ENCODE measurements at regions not wholly inside any gene's neighbourhood (a gene's known extent, or its start where the extent isn't known, plus 50 kb on each side); places are given as distances from the start of the nearest gene placed in this dataset.

- no peak overlapping the region for H2BK15ac ChIP-seq (ENCODE audit: low read length)
- H3K9me3 ChIP-seq (ENCODE audit: insufficient read depth in 2 of 2, low read depth in 1 of 2, low read length in 1 of 2): peaks cover 10 to 18% of the 10 kb centered on the region in 2 experiments
- H3K4ac ChIP-seq (replicated peaks; ENCODE audit: insufficient read length, low read depth, low read length): no peak overlapping the region
- no peaks in the 10 kb centered on the region for H3K27me3 ChIP-seq (replicated peaks in 1 of 4; ENCODE audit: control insufficient read depth in 3 of 4, extremely low read depth in 1 of 4, insufficient read depth in 3 of 4, low read length in 3 of 4)
- no peak overlapping the region for H2BK12ac ChIP-seq (ENCODE audit: low read depth, low read length)
- H3K56ac ChIP-seq (replicated peaks; ENCODE audit: insufficient read length, low read depth, low read length): no peak overlapping the region
- DNase-seq (ENCODE audit: low read depth in 1 of 2, low spot score in 2 of 2): no peak
- no peak overlapping the region for H2BK20ac ChIP-seq (ENCODE audit: low read length)
- no peaks in the 10 kb centered on the region for H4K20me1 ChIP-seq (replicated peaks in 1 of 2; ENCODE audit: control insufficient read depth in 1 of 2, insufficient read depth in 2 of 2, low read length in 2 of 2)
- H3K4me3 ChIP-seq (ENCODE audit: extremely low read depth in 1 of 4, insufficient read depth in 2 of 4, low read depth in 3 of 4, low read length in 4 of 4): no peak overlapping the region
- H3K4me1 ChIP-seq (replicated peaks in 1 of 4; ENCODE audit: control insufficient read depth in 3 of 4, insufficient read depth in 4 of 4, low read length in 3 of 4): no peaks in the 10 kb centered on the region
- peaks cover 0 to 7% (median 1%) of the 10 kb centered on the region in 4 experiments; a peak in 2 of 8 replicates for H3K36me3 ChIP-seq (ENCODE audit: control insufficient read depth in 2 of 4, insufficient read depth in 4 of 4, low read length in 3 of 4)
- no peak overlapping the region for H3K14ac ChIP-seq (ENCODE audit: insufficient read length)
- no peak overlapping the region for H4K91ac ChIP-seq (replicated peaks; ENCODE audit: insufficient read length, low read length)
- TF ChIP-seq HDAC6 (IDR thresholded peaks at IDR 0.05; ENCODE audit: low read depth, low read length) (no peak), MAX (IDR thresholded peaks at IDR 0.05) (no peak), TAF1 (IDR thresholded peaks at IDR 0.05; ENCODE audit: low read depth, low read length) (no peak), SUZ12 (IDR thresholded peaks at IDR 0.05; ENCODE audit: low read length) (no peak), JUND (IDR thresholded peaks at IDR 0.05; ENCODE audit: low read length) (no peak), POU5F1 (IDR thresholded peaks at IDR 0.05; ENCODE audit: low read depth, low read length) (no peak), ATF3 (IDR thresholded peaks at IDR 0.05; ENCODE audit: insufficient read depth, low read depth, low read length) (no peak), RXRA (IDR thresholded peaks at IDR 0.05; ENCODE audit: insufficient read depth, low read depth, low read length) (no peak)
- H4K5ac ChIP-seq (ENCODE audit: insufficient read length, low read depth, low read length): no peak overlapping the region
- H3K27ac ChIP-seq (ENCODE audit: low read depth, low read length): no peak overlapping the region
- ChIA-PET POLR2A (ENCODE audit: partially characterized antibody) (interaction anchor here (0.7 kb wide), 1 partner anchor 603 kb away, joined by 4 read pairs; no protein-coding TSS in a partner anchor), CTCF (ENCODE audit: partially characterized antibody) (interaction anchor here (0.7 to 1.2 kb wide), 2 partner anchors 23 to 256 kb away, joined by 3 read pairs; no protein-coding TSS in a partner anchor)
- H3K23me2 ChIP-seq (ENCODE audit: low read depth, low read length): no peaks in the 10 kb centered on the region
- H2AK5ac ChIP-seq (ENCODE audit: low read depth, low read length): no peak overlapping the region
- no peaks in the 10 kb centered on the region for H3K79me1 ChIP-seq (ENCODE audit: low read depth, low read length)
- H3K79me2 ChIP-seq (ENCODE audit: control insufficient read depth in 1 of 2, insufficient read depth in 2 of 2, low read length in 2 of 2): no peaks in the 10 kb centered on the region
- no peak overlapping the region for H2AFZ ChIP-seq (ENCODE audit: low read length)
- 94% methylated on average over 1 of the region's 1 CpG; no CpG with 5 or more reads in 1 of the 2 experiments for WGBS, 2 experiments (ENCODE audit: extremely low coverage in 1 of 2, insufficient coverage in 1 of 2, insufficient read length in 1 of 2, insufficient replicate concordance in 2 of 2, low coverage in 1 of 2, low lambda C conversion rate in 2 of 2, missing lambda C conversion rate in 1 of 2)
- no peak overlapping the region for H3K23ac ChIP-seq (ENCODE audit: insufficient read length)
- no peak overlapping the region for H3K4me2 ChIP-seq (ENCODE audit: insufficient read depth in 1 of 2, low read depth in 2 of 2, low read length in 2 of 2)
- H3K18ac ChIP-seq (ENCODE audit: extremely low read depth, low read length): no peak overlapping the region
- H4K8ac ChIP-seq (ENCODE audit: extremely low read depth, insufficient read depth, low read length): no peak overlapping the region
- H3K9ac ChIP-seq (replicated peaks in 1 of 4; ENCODE audit: extremely low read depth in 1 of 4, low read depth in 3 of 4, low read length in 3 of 4): no peak overlapping the region
- H2BK5ac ChIP-seq (ENCODE audit: low read depth, low read length): no peak overlapping the region
- FAIRE-seq: no peak
- H2BK120ac ChIP-seq (replicated peaks; ENCODE audit: low read depth, low read length): no peak overlapping the region
Observed at GRCh38 chr13:31670831-31671617, 68.3 kb upstream of the RXFP2 start.
